ENCODE measurements at regions not wholly inside any gene's neighbourhood (a gene's known extent, or its start where the extent isn't known, plus 50 kb on each side); places are given as distances from the start of the nearest gene placed in this dataset.
A peak's percentile ranks its signal among the peaks of the same experiment; 100 is the strongest.

GRCh38 chrX:112997991-112998390, 157.4 kb upstream of the AMOT start:
- H2BK15ac ChIP-seq (ENCODE audit: low read length) = no peak overlapping the region
- H3K14ac ChIP-seq (ENCODE audit: insufficient read length) = no peak overlapping the region
- DNase-seq (ENCODE audit: low read depth in 1 of 2, low spot score in 2 of 2) = no peak
- H2BK12ac ChIP-seq (ENCODE audit: low read depth, low read length) = no peak overlapping the region
- H3K9ac ChIP-seq (replicated peaks in 1 of 4; ENCODE audit: extremely low read depth in 1 of 4, low read depth in 3 of 4, low read length in 3 of 4) = no peak overlapping the region
- H3K18ac ChIP-seq (ENCODE audit: extremely low read depth, low read length) = no peak overlapping the region
- TF ChIP-seq ATF3 (IDR thresholded peaks at IDR 0.05; ENCODE audit: insufficient read depth, low read depth, low read length) = no peak
- no peak for TF ChIP-seq RFX5 (IDR thresholded peaks at IDR 0.05; ENCODE audit: borderline replicate concordance, low read depth, low read length)
- TF ChIP-seq YY1 (IDR thresholded peaks at IDR 0.05; ENCODE audit: low read depth, low read length) = no peak
- TF ChIP-seq EP300 (IDR thresholded peaks at IDR 0.05; ENCODE audit: borderline replicate concordance in 1 of 2, low read depth in 2 of 2, low read length in 2 of 2) = no peak
- no peak for TF ChIP-seq SIN3A (conservative IDR thresholded peaks at IDR 0.05 in 1 of 2, IDR thresholded peaks at IDR 0.05 in 1 of 2; ENCODE audit: low read depth in 1 of 2, low read length in 2 of 2)
- no peak for TF ChIP-seq CBX5 (IDR thresholded peaks at IDR 0.05; ENCODE audit: low read depth, low read length)
- H4K91ac ChIP-seq (replicated peaks; ENCODE audit: insufficient read length, low read length) = no peak overlapping the region
- H3K27me3 ChIP-seq (replicated peaks in 1 of 4; ENCODE audit: control insufficient read depth in 3 of 4, extremely low read depth in 1 of 4, insufficient read depth in 3 of 4, low read length in 3 of 4) = no peaks in the 10 kb centered on the region
- no peaks in the 10 kb centered on the region for H3K4me1 ChIP-seq (replicated peaks in 1 of 4; ENCODE audit: control insufficient read depth in 3 of 4, insufficient read depth in 4 of 4, low read length in 3 of 4)
- 82% methylated on average over 1 of the region's 1 CpG; no CpG with 5 or more reads in 1 of the 2 experiments for WGBS, 2 experiments (ENCODE audit: extremely low coverage in 1 of 2, insufficient coverage in 1 of 2, insufficient read length in 1 of 2, insufficient replicate concordance in 2 of 2, low coverage in 1 of 2, low lambda C conversion rate in 2 of 2, missing lambda C conversion rate in 1 of 2)
- ChIA-PET CTCF (ENCODE audit: partially characterized antibody) (no interaction called here), POLR2A (ENCODE audit: partially characterized antibody) (no interaction called here)
- H3K4ac ChIP-seq (replicated peaks; ENCODE audit: insufficient read length, low read depth, low read length) = no peak overlapping the region
- H4K5ac ChIP-seq (ENCODE audit: insufficient read length, low read depth, low read length) = no peak overlapping the region
- no peak overlapping the region for H3K23ac ChIP-seq (ENCODE audit: insufficient read length)
- H3K79me2 ChIP-seq (ENCODE audit: control insufficient read depth in 1 of 2, insufficient read depth in 2 of 2, low read length in 2 of 2) = no peaks in the 10 kb centered on the region
- H3K56ac ChIP-seq (replicated peaks; ENCODE audit: insufficient read length, low read depth, low read length) = no peak overlapping the region
- FAIRE-seq = no peak
- H3K23me2 ChIP-seq (ENCODE audit: low read depth, low read length) = no peaks in the 10 kb centered on the region
- H2BK5ac ChIP-seq (ENCODE audit: low read depth, low read length) = no peak overlapping the region
- H4K8ac ChIP-seq (ENCODE audit: extremely low read depth, insufficient read depth, low read length) = no peak overlapping the region
- no peak overlapping the region for H2BK20ac ChIP-seq (ENCODE audit: low read length)
- no peak overlapping the region for H2BK120ac ChIP-seq (replicated peaks; ENCODE audit: low read depth, low read length)
- no peak overlapping the region for H3K4me2 ChIP-seq (ENCODE audit: insufficient read depth in 1 of 2, low read depth in 2 of 2, low read length in 2 of 2)
- H3K9me3 ChIP-seq (ENCODE audit: insufficient read depth in 2 of 2, low read depth in 1 of 2, low read length in 1 of 2) = no peaks in the 10 kb centered on the region
- no peak overlapping the region for H3K27ac ChIP-seq (ENCODE audit: low read depth, low read length)
- H3K4me3 ChIP-seq (ENCODE audit: extremely low read depth in 1 of 4, insufficient read depth in 2 of 4, low read depth in 3 of 4, low read length in 4 of 4) = no peak overlapping the region
- H4K20me1 ChIP-seq (replicated peaks in 1 of 2; ENCODE audit: control insufficient read depth in 1 of 2, insufficient read depth in 2 of 2, low read length in 2 of 2) = no peaks in the 10 kb centered on the region
- no peaks in the 10 kb centered on the region for H3K36me3 ChIP-seq (ENCODE audit: control insufficient read depth in 2 of 4, insufficient read depth in 4 of 4, low read length in 3 of 4)
- H2AK5ac ChIP-seq (ENCODE audit: low read depth, low read length) = no peak overlapping the region
- H2AFZ ChIP-seq (ENCODE audit: low read length) = 0 out of 2 replicates have a peak overlapping the region, but pooled peaks have one; percentile 44
- no peaks in the 10 kb centered on the region for H3K79me1 ChIP-seq (ENCODE audit: low read depth, low read length)
